ENCODE measurements at regions not wholly inside any gene's neighbourhood (a gene's known extent, or its start where the extent isn't known, plus 50 kb on each side); places are given as distances from the start of the nearest gene placed in this dataset.

DNA sequence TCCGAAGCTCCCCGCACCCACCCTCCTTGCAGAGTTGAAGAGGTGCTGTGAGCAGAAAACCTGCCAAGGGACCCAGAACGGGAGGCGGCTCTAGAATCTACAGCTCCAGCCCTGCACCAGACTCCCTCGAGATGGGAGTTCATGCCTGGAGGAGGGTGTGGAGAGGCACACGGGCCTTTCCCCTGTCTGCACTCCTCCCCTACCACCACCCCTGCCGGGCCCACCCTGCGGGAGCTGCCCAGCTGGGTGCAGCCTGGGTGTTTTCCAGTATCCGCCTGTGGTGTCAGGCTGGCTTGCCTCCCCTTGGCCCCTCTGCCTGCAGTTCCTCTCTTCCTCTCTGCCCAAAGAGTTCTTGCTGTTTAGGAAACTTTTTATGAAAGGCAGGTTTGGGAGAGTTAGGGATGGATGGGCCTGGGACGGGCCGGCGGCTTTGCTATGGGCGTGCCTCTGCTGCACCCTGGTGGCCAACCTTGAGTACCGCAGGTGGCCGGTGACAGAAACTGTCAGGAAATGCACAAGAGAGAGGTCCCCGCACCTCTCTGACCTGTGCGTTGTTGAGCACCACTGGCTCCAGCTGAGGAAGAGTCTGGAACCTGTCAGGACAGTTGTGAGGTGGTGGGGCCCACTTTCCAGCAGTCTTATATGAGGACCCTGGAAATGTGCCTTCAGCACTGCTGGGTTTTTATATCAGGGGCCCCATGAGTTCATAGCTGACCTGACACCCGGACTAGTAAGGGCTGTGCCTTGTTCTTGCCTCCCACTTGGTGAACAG lies 354.1 kb downstream of the SEC14L1 start:
- Histone ChIP-seq H3K36me3 (ENCODE audit: low read length) (peaks cover 10% of the 10 kb centered on the region), H4K20me1 (ENCODE audit: low read depth, low read length) (no peaks in the 10 kb centered on the region), H3K9ac (ENCODE audit: low read length) (no peak overlapping the region; the same call in 1 of the 2 replicates), H3K9me2 (replicated peaks; ENCODE audit: insufficient read depth, low read length) (no peaks in the 10 kb centered on the region), H3K9me3 (ENCODE audit: insufficient read depth, low read length) (no peaks in the 10 kb centered on the region), H3K4me2 (ENCODE audit: low read depth, low read length, poor library complexity, severe bottlenecking) (peak overlapping the region; percentile 7), H3F3A (ENCODE audit: insufficient read depth) (peaks cover 25% of the 10 kb centered on the region), H2AFZ (ENCODE audit: low read depth, low read length, severe bottlenecking) (no peak overlapping the region), H3K79me2 (ENCODE audit: insufficient read depth, low read length) (0 out of 2 replicates have a peak, but pooled peaks cover 6% of the 10 kb centered on the region), H3K27me3 (ENCODE audit: low read length) (no peaks in the 10 kb centered on the region), H3K27ac (ENCODE audit: low read depth, low read length) (peak overlapping the region; percentile 74), H3K4me3 (ENCODE audit: insufficient read depth, low read length, poor library complexity, severe bottlenecking) (no peak overlapping the region)
- no peak for TF ChIP-seq EZH2phosphoT487 (conservative IDR thresholded peaks at IDR 0.05; ENCODE audit: low read length)
- TF ChIP-seq, protein P1, sequence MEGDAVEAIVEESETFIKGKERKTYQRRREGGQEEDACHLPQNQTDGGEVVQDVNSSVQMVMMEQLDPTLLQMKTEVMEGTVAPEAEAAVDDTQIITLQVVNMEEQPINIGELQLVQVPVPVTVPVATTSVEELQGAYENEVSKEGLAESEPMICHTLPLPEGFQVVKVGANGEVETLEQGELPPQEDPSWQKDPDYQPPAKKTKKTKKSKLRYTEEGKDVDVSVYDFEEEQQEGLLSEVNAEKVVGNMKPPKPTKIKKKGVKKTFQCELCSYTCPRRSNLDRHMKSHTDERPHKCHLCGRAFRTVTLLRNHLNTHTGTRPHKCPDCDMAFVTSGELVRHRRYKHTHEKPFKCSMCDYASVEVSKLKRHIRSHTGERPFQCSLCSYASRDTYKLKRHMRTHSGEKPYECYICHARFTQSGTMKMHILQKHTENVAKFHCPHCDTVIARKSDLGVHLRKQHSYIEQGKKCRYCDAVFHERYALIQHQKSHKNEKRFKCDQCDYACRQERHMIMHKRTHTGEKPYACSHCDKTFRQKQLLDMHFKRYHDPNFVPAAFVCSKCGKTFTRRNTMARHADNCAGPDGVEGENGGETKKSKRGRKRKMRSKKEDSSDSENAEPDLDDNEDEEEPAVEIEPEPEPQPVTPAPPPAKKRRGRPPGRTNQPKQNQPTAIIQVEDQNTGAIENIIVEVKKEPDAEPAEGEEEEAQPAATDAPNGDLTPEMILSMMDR (IDR thresholded peaks at IDR 0.05; ENCODE audit: insufficient read depth, low read length, poor library complexity, severe bottlenecking) = peak; percentile 81

DNA sequence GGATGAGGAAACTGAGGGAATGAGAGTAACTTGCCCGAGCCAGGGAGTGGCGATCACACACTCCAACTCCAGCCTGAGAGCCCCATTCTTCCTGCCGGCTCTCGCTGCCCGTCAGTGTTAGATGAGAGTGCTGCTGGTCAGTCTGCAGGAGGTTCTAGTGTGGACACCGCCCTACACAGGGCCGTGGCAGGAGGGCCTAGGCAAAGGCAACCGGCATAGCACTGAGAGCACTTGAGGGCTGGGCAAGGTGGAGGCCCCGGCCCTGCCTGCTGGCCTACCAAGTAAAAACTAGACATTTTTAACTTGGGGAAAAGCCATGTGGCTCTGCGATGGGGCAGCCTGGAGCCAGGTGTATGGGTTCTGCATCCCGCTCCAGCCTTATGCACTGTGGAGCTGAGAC lies 354.8 kb downstream of the SEC14L1 start:
- Histone ChIP-seq H3F3A (ENCODE audit: insufficient read depth) (peaks cover 30% of the 10 kb centered on the region), H3K4me3 (ENCODE audit: insufficient read depth, low read length, poor library complexity, severe bottlenecking) (no peak overlapping the region), H3K36me3 (ENCODE audit: low read length) (peaks cover 10% of the 10 kb centered on the region), H3K79me2 (ENCODE audit: insufficient read depth, low read length) (0 out of 2 replicates have a peak, but pooled peaks cover 6% of the 10 kb centered on the region), H3K9me3 (ENCODE audit: insufficient read depth, low read length) (no peaks in the 10 kb centered on the region), H3K27ac (ENCODE audit: low read depth, low read length) (no peak overlapping the region), H3K9me2 (replicated peaks; ENCODE audit: insufficient read depth, low read length) (no peaks in the 10 kb centered on the region), H3K27me3 (ENCODE audit: low read length) (no peaks in the 10 kb centered on the region), H2AFZ (ENCODE audit: low read depth, low read length, severe bottlenecking) (no peak overlapping the region), H4K20me1 (ENCODE audit: low read depth, low read length) (no peaks in the 10 kb centered on the region), H3K9ac (ENCODE audit: low read length) (no peak overlapping the region), H3K4me2 (ENCODE audit: low read depth, low read length, poor library complexity, severe bottlenecking) (no peak overlapping the region)
- TF ChIP-seq, protein P1 (IDR thresholded peaks at IDR 0.05; ENCODE audit: insufficient read depth, low read length, poor library complexity, severe bottlenecking) = no peak
- TF ChIP-seq EZH2phosphoT487 (conservative IDR thresholded peaks at IDR 0.05; ENCODE audit: low read length) = no peak

- no peaks in the 10 kb centered on the region for H3K9me3 ChIP-seq (ENCODE audit: insufficient read depth, low read length)
- H2AFZ ChIP-seq (ENCODE audit: low read depth, low read length, severe bottlenecking) = no peak overlapping the region
- H3K4me2 ChIP-seq (ENCODE audit: low read depth, low read length, poor library complexity, severe bottlenecking) = no peak overlapping the region
- no peaks in the 10 kb centered on the region for H4K20me1 ChIP-seq (ENCODE audit: low read depth, low read length)
- H3K27me3 ChIP-seq (ENCODE audit: low read length) = no peaks in the 10 kb centered on the region
- peaks cover 33% of the 10 kb centered on the region for H3F3A ChIP-seq (ENCODE audit: insufficient read depth)
- TF ChIP-seq EZH2phosphoT487 (conservative IDR thresholded peaks at IDR 0.05; ENCODE audit: low read length) = no peak
- TF ChIP-seq, protein P1 (IDR thresholded peaks at IDR 0.05; ENCODE audit: insufficient read depth, low read length, poor library complexity, severe bottlenecking) = no peak
- H3K4me3 ChIP-seq (ENCODE audit: insufficient read depth, low read length, poor library complexity, severe bottlenecking) = no peak overlapping the region
- H3K27ac ChIP-seq (ENCODE audit: low read depth, low read length) = no peak overlapping the region
- 0 out of 2 replicates have a peak, but pooled peaks cover 6% of the 10 kb centered on the region for H3K79me2 ChIP-seq (ENCODE audit: insufficient read depth, low read length)
- no peaks in the 10 kb centered on the region for H3K9me2 ChIP-seq (replicated peaks; ENCODE audit: insufficient read depth, low read length)
- no peak overlapping the region for H3K9ac ChIP-seq (ENCODE audit: low read length)
- H3K36me3 ChIP-seq (ENCODE audit: low read length) = peaks cover 10% of the 10 kb centered on the region
Observed at GRCh38 chr17:77496401-77496801, 355.6 kb downstream of the SEC14L1 start.
